HCT116 (cell line): ENCODE measurements at regions not wholly inside any gene's neighbourhood (a gene's known extent, or its start where the extent isn't known, plus 50 kb on each side); places are given as distances from the start of the nearest gene placed in this dataset.

ENCODE experiments used
- POLR2A ChIP-seq: IDR thresholded peaks from 2 replicates; pipeline ENCODE4 v1.7.0; 2011; ENCODE audit warnings: borderline replicate concordance; ENCODE audit not compliant: insufficient read depth, insufficient read length; ENCODE audit errors: extremely low read depth
- SP1 ChIP-seq: IDR thresholded peaks from 2 replicates; pipeline ENCODE4 v1.6.1; 2012; ENCODE audit warnings: low read depth

DNA sequence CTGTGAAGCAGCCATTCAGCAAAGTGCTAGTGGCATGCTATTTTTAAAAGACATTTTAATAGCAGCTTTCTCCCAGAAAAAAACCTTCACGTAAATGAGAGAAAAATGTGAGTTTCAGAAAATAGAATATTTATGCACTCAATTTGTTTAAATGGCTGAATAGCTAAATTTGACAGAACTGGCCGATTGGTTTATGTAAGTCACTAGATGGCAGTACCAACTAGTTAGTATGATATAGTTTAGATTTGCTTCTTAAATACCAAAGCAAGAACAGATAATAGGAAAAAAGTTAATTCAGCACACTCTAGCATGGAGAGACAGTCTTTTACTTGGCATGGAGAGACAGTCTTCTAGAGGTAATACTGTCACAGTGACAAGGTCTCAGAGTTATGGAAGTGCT is 250.1 kb downstream of the SNCA start:
- TF ChIP-seq POLR2A, result no peak
- TF ChIP-seq SP1, result no peak
